IPS-NIHi7 (cell line): ENCODE measurements at regions not wholly inside any gene's neighbourhood (a gene's known extent, or its start where the extent isn't known, plus 50 kb on each side); places are given as distances from the start of the nearest gene placed in this dataset.
A peak's percentile ranks its signal among the peaks of the same experiment; 100 is the strongest.
"Not testable (repeated sequence)": the region's sequence is repeated elsewhere in the genome, so short reads cannot be mapped to it uniquely, and the experiment has no call there.

Experiments used
- DNase-seq: peaks from one replicate; pipeline ENCODE4 v3.0.0; 2012; ENCODE audit warnings: mixed read lengths; ENCODE audit errors: extremely low spot score

- no peak for DNase-seq
Measured at GRCh38 chr5:100694100-100694499, 158.9 kb downstream of the FAM174A start.

- peak; percentile 9 for DNase-seq
Measured at GRCh38 chr5:100697970-100698369, 162.8 kb downstream of the FAM174A start.

GRCh38 chr5:100706776-100707175, 171.6 kb downstream of the FAM174A start:
- DNase-seq: no peak

- no peak for DNase-seq
Measured at GRCh38 chr5:100708645-100709171, 173.5 kb downstream of the FAM174A start.

GRCh38 chr5:100709771-100710170, 174.6 kb downstream of the FAM174A start:
- no peak for DNase-seq

GRCh38 chr5:100714780-100715179, 179.6 kb downstream of the FAM174A start:
- not testable (repeated sequence) for DNase-seq

GRCh38 chr5:100722657-100723056, 180.4 kb downstream of the ST8SIA4 start:
- DNase-seq: no peak

- no peak for DNase-seq
Measured at GRCh38 chr5:100723229-100723628, 179.9 kb downstream of the ST8SIA4 start.

GRCh38 chr5:100726116-100726515, 177.0 kb downstream of the ST8SIA4 start:
- DNase-seq: no peak

GRCh38 chr5:100731768-100732167, 171.3 kb downstream of the ST8SIA4 start:
- no peak for DNase-seq

- no peak for DNase-seq
Measured at GRCh38 chr5:100746730-100747129, 156.4 kb downstream of the ST8SIA4 start.

- DNase-seq: no peak
Measured at GRCh38 chr5:100749771-100750284, 153.3 kb downstream of the ST8SIA4 start.

GRCh38 chr5:100755435-100755834, 147.6 kb downstream of the ST8SIA4 start:
- no peak for DNase-seq
